NCI-H82 treated with DMSO at 0.1 percent for 48 hours (cell line): ENCODE measurements at regions not wholly inside any gene's neighbourhood (a gene's known extent, or its start where the extent isn't known, plus 50 kb on each side); places are given as distances from the start of the nearest gene placed in this dataset.

Experiments
- DNase-seq: peaks from one replicate; lab custom pipeline; 2025; ENCODE audit not compliant: unreplicated experiment; lab: John Stamatoyannopoulos, UW

DNA sequence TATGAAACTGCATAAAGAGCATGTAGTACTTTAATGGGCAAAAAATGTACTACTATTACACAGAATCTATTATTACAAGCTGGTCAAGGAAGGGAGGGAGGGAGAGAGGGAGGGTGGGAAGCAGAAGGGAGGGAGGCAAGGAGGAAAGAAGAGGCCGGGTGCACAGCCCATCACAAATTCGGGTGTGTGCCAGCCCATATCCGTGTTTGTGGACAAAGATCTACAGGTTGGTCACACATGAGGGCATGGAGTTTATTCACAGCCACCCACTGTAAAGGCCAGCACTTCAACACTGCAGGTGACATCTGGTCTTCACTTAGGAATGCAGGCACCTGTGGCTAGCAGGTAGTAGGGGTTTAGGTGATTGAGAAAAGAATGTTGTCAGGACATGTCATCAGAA, 352.5 kb upstream of the NBEA start:
- DNase-seq = no peak

DNA sequence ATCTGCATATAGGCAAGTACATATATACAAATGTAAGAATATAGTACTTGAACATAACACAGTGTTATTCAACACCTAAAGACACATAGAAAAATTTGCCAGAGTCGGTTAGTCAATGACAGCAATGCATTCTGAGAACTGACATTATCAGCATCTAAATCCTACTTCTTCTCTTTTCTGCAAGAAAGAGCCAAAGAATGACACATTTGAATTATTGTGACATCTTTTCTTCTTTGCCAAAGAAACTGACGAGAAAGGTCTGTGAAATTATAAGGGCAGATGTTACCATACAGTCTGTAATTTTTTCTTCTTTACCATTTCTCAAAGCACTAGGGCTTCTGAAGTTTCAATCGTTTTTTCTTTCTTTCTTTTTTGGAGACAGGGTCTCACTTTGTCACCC, 350.9 kb upstream of the NBEA start:
- DNase-seq = no peak

DNA sequence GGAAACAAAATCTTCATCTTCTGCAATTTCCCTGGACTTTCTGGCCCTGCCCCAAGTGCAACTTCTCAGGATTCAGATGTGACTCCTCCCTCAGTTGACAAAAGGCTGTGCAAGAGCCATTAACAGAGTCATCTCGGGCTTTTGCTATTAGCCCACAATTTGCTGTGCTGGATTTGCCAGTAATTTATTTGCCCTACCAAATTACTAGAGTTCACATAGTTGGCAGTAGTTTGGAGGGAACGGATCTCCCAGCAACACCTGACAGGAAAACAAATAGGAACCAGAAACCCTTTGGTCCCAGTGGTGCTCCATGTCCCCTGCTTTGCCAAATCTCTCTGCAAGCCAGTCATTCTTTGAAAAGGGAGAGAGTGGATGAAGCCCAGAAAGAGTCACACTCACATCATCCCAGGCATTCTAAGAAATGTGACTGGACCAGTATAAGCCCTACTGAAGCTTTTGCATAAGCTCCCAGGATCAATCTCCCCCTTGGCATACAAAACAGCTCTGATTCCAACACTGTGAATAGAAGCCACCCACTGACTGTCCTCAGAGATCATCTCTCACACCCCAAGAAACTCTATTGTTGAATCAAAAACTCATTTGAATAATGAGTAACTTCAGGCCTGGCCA, 350.1 kb upstream of the NBEA start:
- DNase-seq = no peak

DNA sequence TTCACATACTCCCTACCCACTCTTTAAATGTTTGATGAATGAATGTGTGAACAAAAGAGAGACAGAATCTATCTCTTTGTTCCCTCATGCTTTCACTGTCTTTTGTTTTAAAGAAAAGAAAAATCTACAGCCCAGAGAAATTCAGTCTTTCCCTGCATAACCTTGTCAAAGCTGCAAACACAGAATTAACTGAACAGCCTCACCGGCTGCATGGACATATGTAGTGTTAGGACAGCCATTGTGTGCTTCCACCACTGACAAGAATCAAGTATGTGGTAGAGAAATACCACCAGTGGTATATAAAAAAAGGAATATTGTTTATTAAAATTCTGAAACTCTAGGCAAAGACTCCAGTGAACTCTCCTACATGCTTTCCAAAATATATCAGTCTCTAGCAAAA, 348.4 kb upstream of the NBEA start:
- no peak for DNase-seq

DNA sequence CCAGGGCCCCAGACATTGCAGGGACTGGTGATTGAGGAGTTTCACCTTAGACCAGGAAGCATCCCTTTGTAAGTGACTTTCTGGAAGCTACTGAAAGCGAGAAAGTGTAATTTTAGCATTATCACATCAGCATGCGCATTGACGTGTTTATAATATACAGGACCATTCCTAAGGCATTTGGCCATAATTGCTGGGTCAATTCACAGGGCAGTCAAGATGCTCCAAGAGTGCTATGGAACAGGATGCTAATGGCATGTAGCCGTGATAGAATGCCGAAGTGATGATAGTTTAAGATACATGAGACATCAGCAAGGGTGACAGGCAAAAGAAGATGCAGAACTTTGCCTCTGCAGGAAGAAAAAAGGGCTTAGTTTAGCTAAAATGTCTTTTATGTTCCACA, 347.6 kb upstream of the NBEA start:
- DNase-seq = no peak

DNA sequence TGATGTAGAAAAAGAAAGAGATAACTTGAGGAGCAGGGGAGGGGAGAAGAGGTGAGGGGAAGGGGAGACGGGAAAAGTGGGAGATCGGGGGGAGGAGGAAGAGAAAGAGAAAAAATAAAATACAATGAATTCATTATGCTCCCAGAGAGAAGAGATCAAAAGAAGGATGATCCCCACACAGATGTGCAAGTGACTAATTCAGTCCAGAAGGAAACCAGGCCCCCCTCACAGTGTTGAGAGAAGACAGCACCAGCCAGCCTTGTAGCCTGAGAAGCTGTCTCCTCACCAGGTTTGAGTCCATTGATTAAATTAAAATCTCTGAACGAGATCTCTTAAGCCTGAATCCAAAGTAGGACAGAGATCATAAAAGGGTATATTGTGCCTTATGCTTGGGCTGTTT, 333.7 kb upstream of the NBEA start:
- DNase-seq = no peak

DNA sequence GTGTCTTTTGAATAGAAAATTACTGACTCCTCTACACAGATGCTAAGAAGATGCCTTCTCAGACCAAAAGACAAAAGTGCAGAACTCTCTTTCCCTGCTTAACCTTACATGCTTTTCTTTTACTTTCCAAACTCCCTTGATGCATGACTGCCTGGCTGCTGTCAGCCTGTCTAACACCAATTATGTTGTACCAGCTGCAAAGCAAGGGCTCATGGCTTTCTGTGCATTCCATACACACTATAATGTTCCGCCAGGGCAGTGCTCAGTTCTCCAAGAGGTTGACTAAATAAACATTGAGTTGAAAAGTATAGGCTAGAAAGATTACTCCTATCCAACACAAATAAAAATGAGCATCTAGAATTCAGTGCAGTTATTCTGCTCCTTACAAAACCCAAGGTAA, 330.4 kb upstream of the NBEA start:
- DNase-seq = no peak

DNA sequence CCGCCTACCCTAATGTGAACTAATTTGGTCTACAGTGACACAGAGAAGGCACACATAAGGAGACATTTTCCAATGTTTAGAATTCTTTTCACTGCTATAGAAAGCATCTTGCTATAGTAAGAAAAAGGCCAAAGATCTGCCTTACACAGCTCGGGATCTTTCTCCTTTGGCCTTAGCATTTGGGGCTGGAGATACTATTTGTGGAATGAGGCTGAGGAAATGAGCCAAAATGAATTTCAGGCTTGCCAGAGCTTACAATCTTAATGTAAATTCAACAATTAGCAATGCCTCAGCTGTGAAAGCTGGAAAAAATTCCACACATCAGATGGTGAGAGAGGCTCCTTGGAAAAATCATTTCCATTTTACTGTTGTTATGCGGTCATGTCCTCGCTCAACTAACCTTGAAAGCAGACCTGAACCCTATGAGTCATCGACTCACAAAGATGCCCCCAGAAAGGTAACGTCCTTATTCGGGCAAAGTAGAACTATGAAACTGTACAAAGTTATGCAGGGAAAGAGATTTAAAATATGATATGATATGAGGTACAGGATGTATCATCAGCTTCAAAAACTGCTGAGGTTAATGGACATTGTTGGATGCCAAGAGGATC, 324.5 kb upstream of the NBEA start:
- no peak for DNase-seq

DNA sequence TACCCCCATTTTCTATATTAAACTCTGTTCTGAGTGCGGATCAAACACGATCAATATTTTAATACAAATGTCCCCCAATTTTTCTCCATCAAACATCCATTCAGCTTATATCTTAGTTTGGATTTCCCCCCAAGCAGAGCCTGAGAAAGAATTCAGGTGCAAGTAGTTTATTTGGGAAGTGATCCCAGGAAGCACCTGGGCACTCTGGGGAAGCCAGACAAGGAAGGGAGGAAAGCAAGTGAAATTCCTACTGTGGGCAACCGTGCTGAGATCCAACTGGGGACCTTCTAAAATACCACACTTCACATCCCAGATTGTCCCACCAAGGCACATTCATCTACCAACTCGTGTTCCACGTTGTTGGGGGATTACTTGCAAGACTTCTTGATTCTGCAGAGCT, 323.4 kb upstream of the NBEA start:
- DNase-seq = no peak

DNA sequence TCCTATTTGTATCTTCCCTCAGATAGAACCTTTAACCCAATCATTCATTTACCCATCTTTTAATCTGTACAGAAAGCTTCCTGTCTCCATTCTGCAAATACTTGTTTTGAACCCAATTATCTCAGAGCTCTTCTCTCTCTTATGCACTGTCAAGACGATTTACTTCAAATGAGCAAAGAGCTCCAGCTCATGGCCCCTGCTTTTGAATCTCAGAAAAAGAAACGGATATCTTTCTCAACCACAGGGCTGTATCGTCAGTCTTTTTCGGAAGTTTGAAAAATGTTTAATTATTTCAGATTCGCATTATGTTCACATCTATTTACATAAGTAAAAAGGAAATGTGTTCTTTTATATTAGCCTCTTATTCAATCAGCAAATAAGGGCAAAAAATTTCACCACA, 322.7 kb upstream of the NBEA start:
- DNase-seq = no peak

DNA sequence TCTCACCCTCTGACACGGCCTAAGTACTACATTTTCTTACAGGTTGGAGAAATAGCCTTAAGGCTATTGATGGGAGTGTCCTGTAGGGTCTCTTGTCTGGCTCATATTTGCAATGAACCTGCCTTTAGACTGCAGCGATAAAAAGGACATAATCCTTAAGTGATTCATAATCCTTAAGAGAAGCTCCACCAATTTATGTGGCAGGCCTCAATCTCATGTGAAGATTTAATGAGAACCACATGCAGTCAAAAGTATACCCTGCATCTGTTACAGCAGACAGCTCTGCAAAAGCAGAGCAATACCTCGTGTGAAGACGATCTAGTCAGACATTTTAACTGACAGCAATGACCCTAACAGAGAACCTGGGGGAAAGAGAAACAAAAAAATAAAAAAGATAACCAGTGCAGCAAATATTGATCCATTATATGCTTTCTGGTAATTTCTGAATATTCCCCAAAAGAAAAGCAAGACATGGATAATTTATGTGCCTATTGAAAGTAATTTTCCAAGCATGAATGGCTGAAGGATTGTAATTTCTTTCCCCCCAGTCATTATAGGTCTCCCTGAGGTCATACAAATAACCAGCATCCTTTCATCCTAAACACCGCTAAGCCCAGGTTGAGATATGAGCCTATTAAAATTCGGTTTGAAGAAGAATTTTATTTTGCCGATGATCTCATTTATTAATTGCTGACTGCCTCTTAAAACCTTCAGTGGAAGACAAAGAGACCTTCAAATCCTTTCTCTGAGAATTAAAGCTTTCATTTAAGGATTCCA, 321.8 kb upstream of the NBEA start:
- peak; percentile 82 for DNase-seq

DNA sequence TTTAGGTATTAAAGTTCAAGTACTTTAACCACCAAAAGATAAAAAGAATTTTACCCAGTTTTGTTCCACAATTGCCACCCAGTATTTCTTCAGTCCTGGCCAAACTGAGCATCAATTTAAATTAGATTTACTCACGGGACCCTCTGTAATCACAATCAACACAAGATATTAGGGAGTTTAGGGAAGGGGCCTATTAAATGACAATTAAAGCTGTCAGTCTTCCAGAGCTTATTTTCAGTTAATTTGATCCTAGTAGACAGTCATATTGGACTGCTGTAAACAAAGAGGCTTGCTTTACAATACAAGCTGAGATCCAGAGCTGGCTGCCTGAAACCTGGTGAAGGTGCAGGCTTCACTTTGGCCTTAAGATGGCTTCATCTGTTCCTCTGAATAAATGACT, 321.2 kb upstream of the NBEA start:
- DNase-seq = peak; percentile 89

DNA sequence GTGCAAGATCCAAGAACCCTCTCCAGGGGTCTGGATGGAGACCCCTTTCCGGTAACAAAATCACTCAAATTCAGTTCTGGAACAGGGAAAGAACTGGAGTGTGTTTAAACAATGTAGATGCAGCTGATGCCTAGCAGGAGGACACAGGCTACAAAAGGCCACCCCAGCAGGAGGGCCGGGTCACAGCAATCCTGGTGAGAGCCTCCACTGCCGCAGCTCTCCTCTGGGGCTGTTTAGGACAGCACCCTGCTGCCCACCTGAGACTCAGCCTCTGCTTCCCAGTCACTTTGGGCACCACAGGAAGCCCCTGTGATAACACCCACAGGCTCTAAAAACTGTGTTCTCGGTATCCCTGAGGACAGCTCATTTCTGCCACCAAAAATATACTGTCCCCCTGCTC, 318.7 kb upstream of the NBEA start:
- DNase-seq = no peak

DNA sequence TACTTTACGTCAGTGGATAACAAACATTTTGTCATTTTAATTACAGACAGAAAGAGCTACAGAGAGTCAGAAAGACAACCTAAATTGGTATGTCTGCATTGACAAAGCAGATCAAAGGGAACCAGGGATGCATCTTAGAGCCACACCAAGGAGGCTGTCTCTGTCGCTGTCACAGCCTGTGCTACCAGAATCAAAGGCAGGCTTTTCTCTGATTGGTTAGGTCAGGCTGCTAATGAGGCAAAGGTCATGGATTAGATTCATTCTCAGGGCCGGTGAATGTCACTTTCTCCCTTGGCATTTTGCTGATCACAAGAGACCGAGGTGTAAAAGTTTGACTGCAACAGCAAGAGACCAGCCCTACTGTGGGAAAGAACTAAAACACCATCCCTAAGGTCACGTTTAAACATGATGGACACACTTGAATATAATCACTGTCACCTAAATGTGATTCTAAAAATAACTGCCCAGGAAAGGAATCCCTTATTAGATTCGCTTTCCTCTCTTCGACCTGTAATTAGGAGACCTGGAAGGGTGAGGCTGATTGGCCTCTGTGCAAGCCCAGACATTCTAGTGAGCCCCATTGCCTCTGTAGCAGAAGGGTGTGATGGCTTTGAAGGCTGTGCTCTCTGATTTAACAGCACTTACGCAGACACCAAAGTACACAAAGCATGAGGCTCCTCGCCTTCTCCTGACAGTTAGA, 314.4 kb upstream of the NBEA start:
- peak; percentile 14 for DNase-seq

DNA sequence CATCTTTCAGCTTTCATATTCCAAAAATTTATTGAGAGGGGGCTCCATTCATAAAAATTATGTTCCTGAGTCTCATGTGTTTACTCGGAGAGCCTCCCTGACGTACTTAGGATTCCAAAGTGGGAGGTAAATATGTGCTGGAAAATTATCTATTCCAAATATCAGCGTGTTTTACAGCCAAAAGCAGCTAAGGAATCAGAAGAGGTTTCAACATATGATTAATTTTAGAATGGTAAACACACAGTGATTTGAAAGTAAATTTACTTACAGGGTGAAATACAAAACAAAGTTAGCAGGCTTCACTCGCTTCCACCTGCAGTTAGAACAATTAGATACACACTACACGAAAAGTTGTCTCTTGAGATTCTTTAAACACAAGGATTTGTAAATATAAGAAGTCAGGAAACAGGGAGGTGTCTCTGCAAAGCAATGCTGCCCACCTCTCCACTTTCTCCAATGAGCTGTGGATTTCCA, 313.8 kb upstream of the NBEA start:
- no peak for DNase-seq

DNA sequence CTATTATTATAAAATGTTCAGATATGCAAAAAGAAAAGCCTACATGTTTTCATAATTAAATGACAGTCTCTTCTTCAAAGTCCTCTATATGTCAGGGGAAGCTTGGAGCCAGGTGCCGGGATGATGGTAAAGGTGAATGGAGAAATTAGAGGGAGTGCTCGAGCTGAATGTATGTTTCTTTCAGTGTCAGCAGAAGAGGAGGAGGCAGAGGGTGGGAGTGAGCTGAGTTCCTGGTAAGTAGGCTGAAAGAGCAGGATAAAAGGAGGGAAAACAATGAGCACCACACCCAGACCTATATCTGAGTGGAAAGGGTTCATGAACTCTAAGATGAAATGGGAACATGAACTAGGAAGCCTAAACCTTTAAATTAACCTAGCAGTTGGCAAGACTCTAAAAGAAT, 307.6 kb upstream of the NBEA start:
- no peak for DNase-seq

DNA sequence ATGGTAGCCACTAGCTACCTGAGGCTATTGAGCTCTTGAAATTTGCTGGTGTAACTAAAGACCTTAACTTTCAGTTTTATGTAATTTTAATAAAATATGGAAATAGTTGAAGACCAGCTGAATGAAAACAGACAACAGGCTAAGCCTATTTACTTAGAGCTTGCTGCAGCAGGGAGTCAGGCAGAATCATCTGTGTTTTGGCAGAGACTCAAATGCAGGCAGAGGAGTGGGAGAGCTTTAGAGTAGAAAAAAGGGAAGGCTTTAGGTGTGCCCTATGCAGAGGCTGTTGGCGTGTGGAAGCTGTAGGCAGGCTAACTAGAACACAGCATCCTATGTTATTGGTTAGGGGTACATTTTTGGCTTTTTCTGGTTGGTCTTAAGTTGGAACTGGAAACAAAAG, 304.9 kb upstream of the NBEA start:
- no peak for DNase-seq

DNA sequence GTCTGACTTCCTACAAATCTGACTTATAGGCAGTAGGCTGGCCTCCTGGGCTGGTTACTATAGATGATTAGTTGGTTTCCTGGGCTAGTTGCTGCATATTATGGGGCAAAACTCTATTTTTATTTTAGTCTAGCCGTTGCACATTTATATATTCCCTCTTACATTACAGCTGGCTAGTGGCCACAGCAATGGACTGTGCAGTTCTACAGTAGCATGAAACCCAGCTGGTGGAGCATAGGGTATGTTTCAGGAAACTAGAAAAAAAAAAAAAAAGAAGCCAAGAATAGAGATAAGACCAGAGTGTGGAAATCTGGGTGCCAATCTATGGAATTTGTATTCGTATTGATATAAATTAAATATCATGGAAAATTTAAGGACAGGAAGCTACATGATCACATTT, 304.4 kb upstream of the NBEA start:
- DNase-seq = no peak

DNA sequence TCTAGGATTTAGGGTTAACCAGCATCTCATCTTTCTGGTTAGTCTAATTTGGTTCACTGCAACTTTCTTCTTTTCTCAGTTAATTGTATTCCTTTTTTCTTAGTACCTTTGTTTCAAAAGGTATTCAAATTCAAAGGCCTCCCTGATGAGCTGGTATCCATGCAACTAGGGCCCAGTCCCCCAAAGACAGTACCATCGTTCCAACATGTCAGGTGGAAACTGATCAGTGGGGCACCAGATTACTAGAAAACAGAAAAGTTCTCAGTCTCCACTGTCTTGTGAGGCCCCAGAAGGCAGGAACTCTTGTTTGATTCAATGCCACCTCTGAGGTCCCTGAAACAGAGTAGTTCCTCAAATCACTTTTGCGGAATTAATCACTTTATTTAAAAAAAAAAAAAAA, 303.2 kb upstream of the NBEA start:
- DNase-seq = no peak

DNA sequence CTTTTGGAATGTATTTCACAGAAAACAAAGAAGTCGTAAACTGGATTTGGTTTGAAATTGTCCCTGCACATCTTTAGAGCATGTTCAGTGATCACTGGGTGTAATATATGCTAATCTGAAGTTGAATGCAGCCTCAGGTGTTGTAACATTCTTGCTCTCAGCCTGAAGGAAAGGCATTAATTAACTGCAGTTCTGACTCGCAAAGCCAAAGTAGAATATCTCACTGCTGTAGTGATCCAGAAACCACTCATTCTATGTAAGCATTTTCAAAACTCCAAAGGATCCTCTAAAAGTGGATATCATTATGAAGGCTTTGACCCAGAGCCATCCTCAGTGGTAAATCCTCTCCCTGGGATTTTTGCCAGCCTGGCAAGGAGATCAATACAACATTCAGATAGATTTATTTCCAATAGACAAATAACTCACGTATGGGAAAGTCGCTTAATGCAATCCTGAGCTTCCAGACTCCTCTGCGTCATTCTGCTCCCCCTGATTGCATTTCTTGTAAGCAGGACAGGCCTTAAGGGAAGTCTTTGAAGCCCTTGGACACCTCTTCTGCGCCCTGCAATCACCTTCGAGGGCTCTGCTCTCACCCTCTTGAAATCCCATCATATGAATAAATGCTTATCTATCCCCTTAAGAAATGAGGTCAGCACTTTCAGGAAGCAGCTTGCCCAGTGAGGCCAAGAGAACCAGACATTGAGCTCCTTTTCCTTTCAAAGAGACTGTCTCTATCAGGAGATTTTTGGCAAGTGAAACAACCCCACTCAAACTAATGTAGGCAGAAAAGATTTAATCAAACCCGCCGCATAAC, 301.7 kb upstream of the NBEA start:
- no peak for DNase-seq

DNA sequence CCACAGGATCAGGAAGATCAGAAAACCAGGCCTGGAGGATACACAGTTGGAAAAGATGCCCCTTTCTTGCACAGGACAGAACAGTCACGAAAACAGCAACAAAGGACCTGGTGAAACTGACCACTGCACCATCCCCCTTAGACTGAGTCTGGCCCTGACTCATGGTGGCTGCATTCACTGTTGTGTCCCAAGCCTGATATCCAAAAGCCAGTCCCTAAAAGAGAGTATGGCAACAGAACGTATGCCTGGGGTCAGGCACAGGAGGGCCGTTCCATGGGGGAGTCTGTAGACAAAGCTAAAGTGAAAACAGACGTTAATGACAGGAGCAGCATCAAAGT, 301.1 kb upstream of the NBEA start:
- DNase-seq = no peak
